ENCODE measurements at regions not wholly inside any gene's neighbourhood (a gene's known extent, or its start where the extent isn't known, plus 50 kb on each side); places are given as distances from the start of the nearest gene placed in this dataset.

DNA sequence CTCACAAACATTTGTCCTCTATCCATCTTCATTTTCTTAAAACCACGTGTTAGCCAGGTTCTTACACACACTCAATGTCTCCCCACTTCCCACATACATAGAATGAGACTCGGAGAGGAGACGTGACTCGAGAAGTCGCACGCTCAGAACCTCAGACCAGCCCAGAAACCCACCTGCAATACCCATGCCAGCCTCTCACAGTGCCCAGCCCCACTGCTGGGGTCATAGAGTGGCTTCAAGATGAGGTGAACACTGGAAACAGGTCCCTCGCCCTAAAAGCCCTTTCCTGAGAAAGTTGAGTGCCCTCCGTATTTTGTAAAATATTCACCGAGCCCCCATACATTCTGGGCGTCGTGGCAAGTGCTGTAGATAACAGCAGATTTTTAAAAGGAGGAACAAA, 487.4 kb downstream of the EIPR1 start:
- DNase-seq, result no peak

DNA sequence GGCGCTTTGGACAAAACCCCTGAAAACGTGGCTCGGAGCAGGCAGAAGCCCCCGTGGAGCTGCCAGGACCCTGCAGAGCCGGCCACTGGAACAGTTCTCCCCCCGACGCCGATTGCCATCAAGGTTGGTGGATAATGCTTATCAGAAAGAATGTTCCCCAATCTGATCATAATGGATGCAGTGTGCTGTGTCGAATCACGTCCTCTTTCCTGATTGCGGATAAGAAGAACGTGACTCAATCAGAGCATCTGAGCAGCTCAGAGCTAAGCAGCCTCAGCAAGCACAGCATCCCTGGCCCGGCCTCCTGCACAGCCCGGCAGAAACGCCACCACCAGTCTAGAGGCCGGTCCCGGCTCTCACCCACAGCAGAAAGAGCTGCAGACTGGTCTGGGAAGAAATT, 488.0 kb downstream of the EIPR1 start:
- no peak for DNase-seq

DNA sequence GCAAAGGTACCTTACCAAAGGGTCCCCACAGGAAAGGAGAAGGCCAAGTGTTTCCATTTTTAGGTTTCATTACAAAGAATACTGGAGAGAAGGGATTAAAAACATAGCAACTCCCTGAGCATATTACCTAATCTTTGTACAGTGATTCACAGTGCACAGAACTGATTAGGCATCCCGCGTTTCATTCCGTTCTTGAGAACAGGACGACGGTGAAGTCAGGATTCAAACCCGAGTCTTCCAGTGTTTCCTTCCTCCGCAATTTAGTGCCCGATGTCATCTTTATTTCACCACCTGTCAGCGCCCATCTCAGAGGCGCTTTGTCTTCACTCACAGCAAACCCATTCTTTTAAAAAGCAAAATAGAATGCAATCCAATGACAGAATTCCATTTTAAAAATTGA, 488.5 kb downstream of the EIPR1 start:
- DNase-seq, result no peak

DNA sequence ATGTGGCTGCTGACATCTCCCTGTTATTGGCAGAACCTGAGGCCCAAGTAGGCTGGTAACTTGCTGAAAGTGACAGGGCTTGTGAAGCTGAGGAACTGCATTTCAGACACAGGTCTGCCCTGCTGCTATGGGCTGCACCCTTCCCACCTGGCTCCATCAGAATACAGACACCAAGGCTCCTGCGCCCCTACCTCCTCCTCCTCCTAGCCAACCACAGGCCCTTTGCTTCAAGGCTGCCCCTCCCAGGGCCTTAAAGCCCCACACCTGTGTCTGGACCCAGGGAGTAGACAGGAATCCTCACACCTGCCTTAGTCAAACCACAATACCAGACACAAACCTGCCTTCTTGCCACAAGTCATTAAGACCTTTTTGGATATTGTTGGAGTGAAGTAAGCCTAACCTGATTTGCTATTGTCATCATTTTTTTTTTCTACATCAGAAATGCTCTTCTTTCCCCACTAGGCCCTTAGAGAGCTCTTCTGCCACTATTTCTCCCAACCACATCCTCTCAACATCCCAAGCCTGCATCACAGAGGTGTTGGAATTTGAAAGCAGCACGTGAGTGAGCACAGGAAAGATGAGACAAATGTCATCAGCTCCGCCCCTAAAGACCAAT, 489.7 kb downstream of the EIPR1 start:
- no peak for DNase-seq

DNA sequence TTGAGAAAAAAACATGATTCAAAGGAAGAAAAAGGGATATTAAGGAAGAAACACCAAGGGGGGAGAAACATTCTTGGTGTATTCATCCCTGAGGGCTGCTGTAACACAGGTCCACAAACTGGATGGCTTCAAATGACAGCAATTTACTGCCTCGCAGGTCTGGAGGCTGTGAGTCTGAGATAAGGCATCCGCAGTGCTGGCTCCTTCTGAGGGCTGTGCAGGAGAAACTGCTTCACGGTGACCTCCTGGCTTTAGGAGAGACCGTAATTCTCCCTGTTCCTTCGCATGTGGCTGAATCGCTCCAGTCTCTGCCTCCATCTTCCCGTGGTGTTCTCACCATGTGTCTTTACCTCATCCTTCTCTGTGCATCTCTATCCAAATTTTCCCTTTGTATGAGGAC, 490.7 kb downstream of the EIPR1 start:
- no peak for DNase-seq

DNA sequence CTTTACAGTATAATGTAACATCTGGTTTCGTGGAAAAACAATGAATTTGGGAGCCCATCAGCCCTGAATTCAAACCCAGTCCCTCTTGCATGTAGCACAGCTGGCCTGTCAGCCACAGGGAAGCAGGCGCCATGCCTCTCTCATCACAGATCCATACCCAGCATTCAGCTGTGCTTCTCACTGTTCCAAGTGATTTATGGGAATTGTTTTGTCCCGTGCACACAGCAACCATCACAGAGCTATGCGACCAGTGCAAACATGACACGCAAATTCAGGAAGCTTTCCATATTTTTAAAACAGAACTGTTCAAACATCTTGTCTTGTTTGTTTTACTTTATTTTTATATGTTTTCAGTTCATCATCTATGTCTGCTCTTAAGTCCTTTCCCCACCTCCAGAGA, 496.1 kb downstream of the EIPR1 start:
- DNase-seq, result no peak

DNA sequence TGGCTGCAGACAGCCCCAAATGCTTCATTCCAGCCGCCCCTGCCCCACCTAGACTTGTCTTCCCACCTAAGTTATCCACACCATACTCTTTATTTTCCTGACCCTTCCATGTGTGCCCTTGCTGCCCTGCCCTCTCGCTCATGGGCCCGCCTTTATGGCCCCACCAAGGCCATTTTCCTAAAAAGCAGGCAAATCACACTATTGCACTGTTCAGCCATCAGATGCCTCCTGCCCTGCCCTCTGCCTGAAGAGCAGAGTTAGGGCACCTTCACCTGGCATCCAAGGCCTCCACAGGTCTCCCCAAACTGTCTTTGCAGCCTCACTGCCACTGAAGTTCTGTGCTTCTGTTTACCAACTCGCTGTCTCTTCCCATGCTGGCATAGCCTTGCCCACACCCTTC, 496.7 kb downstream of the EIPR1 start:
- no peak for DNase-seq

DNA sequence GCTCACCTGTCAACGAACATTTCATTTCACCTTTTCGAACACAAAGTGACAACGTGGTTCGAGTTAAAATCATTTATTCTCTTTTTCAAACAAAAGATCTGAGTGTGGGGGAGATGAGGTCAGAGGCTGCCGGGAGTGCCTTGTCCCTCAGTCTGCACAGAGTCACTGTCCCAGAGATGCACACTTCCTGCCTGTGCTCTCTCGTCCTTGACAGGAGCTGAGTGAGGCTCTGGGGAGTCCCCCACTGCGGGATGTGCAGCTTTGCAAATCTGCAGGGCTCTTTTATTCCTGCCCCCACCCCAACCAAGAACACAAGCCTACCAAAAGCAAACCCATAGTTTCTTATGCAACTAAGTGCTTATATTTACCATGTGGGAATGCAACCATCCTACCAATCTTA, 497.8 kb downstream of the EIPR1 start:
- DNase-seq, result no peak

DNA sequence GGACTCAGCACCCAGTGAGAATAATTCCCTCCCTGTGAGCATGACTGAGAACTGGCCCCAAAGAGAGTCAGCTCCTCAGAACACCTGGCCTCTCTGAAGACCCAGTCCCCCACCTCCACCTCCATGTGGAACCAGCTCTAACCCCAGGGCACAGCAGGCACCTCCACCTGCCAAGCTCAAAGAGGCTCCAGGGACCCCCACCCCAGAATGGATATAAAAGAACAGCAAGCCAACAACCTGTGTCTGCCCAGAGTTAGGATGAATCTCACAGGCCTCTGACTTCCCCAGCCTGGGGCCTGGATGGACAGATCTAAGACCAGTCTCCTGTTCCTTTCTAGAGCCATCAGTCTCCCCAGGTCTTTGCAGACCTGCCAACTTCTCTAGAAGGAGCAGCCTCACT, 498.5 kb downstream of the EIPR1 start:
- DNase-seq, result no peak

DNA sequence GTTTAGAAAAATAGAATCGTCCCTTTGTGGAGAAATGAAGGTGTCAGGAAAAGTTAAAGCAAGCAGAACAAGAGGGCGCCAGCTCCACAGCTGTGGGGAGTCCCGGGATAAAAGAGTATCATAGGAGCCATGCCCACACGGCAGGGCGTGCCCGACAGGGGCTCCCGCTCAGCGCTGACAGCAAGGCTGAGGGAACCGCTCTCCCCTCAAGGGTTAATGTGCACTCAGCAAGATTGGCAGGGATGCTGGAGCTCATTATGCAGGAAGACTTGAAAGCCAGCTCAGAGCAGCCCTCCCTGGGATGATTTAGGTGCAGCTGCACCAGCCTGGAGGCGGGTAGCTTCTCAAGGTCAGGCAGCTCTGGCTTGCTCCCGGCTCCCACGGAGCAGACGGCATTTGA, 500.2 kb downstream of the EIPR1 start:
- DNase-seq, result no peak

DNA sequence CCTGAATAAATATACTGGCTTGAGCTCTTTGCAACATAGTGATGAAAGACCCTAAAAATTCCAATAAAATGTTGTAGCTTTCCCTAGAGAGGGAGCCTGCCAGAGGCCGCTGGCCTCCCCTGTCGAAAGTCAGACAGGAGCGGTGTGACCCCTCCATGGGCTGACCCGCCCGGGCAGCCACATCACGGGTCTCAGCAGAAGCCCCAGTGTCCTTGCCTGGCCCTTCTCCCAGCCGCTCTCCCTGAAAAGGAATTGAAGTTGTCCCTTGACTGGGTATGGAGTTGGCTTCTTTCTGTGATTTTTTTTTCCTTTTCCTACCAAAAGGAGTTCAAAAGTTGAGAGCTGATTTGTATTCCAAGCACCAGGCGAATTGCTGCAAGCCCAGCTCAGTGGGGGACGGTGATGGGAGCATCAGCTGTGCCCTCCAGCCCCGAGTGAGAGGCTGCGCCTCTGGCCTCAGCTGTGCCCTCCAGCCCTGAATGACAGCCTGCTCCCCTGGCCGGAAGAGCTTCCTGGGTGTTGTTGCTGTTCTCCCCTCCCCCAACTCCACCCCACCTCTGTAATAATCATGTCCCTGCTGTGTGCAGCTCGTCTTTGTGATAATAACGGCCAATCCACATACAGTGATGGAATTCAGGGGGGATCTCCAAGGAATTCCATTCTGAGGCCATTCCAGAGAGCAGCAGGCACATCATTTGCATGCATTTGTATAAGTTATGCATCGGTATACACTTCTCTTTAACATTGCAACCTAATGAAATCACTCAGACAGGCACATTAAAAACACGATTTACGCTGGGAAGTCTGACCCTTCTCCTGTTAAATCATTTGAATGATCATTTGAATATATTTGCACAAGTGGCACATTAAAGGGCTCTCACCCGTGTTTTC, 501.0 kb downstream of the EIPR1 start:
- DNase-seq, result no peak

DNA sequence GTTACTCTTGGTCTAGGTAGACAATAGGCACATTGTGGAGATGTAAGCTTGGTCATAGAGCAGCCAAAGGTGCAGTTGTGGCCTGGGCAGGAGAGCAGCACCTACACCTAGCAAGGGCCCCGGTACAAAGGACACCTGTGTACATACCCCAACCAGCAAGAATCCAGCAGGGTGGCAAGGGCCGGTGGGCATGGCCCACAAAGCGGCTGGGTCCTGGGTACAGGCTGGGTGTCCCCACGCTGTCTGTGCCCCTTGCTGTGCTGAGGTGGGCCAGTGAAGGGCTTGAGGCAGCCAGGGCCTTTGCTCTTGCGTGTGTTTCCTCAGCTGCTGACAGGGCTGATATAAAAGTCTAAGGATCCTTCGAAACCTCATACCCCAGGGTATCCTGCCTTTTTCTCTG, 501.8 kb downstream of the EIPR1 start:
- DNase-seq, result no peak

DNA sequence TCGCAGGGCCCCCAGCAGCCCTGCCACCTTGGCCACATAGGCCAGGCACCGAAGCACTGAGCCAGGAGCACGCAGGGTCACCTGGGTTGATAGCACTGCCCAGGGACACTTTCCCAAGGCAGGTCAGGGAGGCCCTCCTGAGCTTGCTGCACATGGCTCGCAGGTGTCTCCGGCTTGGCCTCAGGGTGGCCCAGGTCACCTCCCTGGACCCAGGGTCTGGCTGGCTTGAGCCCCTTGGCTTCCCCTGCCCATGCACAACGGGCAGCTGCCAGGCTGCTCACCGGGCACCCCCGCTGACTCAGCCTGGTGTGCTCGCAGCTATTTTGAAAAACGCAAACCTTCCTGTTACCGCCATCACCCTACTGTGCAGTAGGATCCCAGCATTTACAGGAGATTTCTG, 502.3 kb downstream of the EIPR1 start:
- no peak for DNase-seq

DNA sequence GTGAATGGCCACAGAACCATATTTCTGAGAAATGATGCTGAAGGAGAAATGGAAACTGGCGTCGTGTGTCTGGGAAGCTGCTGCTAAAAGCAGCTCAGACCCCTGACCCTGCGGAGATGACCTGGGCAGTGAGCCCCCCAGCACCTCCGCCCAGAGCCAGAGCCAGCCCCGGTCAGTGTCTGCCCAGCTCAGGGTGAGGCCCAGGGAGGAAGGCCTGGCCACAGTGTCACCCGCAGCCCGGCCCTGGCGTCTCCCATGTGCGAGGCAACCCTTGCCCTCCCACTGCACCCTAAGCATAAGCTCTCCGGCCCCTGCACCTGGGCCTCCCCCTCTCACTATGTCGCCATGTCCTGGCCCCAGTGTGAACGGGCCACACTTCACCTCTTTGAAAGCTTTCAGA, 502.8 kb downstream of the EIPR1 start:
- no peak for DNase-seq

DNA sequence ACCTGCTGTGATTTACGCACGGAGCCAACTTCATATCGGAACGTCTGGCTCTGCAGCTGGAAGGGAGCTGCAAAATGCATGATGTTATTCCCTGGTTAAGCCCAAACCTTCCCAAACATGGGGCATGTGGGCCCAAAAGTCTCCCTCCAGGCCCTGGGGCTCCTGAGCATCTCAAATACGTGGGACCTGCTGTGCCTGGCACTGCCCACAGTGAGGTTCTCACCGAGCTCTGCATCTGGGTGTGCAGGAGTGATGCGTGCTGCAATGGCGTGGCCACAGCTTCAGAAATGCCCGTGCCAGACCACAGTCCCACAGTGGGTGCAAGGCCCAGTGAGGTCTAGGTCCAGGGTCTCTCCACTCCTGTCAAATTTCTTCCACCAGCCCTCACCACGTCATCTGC, 503.3 kb downstream of the EIPR1 start:
- DNase-seq, result no peak

DNA sequence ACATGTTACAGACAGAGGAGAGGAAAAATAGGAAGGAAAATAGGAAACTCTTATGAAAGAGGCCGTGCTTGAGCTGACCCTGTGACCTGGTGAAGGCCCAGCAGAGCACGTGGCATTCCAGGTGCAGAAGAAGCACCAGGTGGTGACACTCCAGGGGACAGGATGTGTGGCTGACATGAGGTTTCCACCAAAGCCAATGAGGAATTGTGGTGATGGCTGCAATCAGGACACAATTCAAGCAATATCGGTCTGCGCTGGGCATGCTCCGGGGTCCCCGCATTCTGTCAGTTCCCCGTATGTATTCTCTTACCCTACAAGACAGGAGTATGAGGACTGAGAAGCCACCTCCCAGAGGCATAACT, 504.2 kb downstream of the EIPR1 start:
- DNase-seq, result no peak

DNA sequence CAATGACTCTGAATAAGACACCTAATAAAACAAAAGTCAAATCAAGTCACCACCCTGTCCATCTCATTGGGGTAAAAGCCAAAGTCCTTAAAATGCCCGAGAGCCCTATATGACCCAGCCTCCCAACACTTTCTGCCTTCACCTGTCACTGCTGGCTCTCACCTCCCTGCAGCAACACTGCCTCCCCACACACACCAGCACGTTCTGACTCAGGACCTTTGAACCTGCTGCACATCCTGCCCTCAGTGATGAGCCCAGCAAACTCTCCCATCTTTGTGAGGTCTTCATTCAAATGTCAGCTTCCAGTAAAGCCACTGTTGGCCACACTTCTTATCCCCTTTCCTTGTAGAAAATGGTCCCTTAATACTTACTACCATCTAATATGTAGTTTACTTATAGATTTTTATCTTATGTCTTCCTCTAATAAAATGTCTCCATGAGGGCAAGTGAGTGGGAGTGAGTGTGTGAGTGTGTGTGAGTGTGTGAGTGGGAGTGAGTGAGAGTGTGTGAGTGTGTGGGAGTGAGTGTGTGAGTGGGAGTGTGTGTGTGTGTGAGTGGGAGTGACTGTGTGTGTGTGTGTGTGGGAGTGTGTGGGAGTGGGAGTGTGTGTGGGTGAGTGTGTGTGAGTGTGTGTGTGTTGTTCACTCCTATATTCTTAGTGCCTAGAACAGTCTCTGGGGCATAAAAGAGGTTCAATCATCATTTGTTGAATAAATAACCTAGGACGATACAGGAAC, 504.7 kb downstream of the EIPR1 start:
- DNase-seq, result no peak

DNA sequence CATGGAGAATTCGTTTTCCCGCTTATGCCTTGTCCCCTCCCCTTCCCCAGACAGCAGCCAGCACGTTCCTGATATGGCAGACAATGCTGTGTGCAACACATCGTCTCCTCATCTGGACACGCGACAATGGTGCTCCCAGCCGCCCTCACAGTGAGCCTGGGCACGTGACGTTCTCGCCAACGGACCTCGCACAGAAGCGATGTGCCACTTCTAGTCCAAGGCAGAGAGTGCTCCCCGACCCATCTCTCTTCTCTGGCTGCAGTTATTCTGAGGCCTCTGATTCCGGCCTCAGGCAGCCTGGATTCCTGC, 505.4 kb downstream of the EIPR1 start:
- DNase-seq, result no peak

DNA sequence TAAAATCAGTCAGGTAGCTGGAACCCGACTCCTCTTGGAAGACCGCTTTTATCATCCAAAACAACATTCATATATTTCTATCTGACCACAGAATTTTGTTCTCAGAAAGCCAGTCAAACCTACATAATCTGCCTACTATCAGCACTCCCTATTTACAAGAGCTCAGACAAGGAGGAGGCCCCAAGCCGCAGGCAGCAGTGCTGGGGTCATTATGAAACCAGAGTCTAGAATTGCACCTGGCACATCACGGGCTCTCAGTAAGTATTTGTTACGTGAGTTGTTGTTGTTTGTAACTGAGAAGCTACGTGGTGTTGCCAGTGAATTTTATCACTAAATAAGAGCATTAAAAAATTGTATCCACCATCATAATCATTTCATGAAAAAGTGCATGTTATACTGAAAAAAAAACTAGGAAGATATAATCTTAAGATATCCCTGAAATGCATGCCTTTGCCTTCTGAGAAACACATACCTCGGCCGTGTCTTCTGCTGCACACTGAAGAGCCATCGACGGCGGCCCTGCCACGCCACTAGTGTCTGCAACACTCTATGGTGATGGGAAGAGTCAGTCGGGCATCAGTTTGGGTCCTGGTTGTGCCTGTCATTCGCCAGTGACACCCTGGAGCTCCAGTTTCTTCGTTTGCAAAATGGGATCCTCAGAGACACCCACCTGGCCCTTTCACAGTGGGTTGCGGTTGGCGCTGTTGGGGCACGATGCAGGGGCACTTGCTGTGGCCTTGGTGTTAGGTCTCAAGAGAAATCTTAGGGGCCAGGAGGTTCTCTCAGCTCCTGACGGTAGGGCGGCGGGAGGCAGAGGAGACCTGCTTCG, 505.9 kb downstream of the EIPR1 start:
- DNase-seq, result no peak

DNA sequence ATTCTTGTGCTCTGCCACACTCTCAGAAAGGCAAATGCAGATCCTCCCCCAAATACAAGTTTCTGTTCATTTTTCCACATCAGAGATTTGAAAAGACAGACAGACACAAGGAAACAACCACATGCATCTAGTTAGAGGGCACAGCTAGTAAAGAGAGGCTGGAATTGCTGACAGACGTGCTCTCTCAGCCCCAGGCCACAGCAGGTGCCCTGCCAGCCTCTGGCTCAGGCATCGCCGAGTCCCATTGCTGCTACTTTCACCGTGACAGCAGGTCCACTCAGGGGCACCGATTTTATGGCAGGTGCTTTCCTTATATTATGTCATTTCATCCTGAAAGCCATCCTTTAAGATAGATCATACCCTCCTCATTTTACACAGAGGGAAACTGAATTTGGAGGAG, 507.5 kb downstream of the EIPR1 start:
- no peak for DNase-seq

DNA sequence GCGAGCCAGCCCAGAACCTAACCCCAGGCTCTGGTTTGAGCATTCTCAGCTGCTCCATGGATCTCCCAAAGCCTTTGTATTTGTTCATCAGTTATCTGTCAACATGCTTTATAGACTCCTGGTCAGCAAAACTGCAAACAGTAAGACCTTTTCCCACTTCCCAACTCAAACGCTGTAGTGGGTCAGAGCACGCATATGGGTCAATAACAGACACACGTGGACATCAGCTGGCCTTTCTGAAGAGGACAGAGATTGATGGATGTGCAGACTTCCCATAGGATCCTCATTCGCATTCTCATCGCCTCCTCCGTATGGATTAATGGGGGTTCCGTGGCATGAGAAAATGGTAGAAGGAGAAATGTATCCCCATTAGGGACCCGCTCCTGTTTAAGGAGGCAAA, 508.1 kb downstream of the EIPR1 start:
- DNase-seq, result no peak

DNA sequence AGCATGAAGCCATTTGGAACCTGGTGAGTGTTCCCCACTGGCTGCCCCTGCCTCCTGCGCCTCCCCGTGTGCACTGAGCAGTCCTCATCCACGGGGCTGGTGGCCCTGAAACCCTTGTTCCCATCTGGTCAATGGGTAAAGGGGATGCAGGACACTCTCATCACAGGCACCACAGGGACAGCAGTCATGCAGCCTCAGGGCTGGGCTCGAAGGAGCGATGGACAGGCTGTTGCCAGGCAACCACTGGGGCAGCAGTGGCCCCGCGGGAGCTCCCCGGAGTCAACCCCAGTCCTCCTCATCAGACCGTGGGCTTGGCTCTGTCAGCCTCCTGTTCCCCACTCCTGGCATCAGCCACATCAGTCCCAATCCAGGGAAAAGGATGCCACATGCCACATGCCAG, 509.5 kb downstream of the EIPR1 start:
- no peak for DNase-seq

DNA sequence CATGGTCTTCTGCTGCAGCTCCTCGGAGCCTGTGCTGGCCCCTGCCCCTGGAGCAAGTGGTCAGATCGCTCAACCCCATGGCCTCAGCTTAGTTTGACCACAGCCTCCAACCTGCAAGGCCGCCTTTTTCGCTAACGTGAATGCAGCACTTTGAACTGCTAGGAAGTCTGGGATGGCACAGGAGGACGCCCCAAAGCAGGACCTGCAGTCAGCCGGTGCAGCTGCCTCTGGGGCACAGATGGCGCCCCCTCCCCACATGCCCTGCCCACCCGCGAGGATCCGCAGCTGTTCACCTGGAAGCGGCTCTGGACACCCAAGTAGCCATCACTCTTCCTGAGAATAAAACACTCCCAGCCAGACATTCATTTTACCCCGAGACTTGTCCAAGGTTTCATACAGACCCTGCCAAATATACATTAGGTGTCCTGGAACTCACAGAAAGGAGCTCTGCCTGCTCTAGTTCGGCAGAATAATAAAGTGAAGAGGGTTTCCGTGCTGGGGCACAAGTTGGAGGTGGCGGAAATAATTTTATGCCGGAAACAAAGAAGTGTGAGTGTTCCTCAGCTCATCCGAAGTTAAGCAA, 510.1 kb downstream of the EIPR1 start:
- DNase-seq, result no peak

Data from NCI-H1694 treated with DMSO at 0.1 percent for 48 hours (cell line).